Esophagus squamous epithelium (tissue), 5 donors: ENCODE measurements at regions not wholly inside any gene's neighbourhood (a gene's known extent, or its start where the extent isn't known, plus 50 kb on each side); places are given as distances from the start of the nearest gene placed in this dataset.

Experiments
- DNase-seq: peaks from one replicate; lab custom pipeline; 2025; lab: John Stamatoyannopoulos, UW
- H3K27ac ChIP-seq, 4 donors: fragments of 200-600 bp; sonication (generic); one replicate each; pipeline ENCODE4 v1.5.1; 2016 to 2019; ENCODE audit warnings: mild to moderate bottlenecking in 1 of 4
- H3K27me3 ChIP-seq, 4 donors: fragments of 200-600 bp; sonication (generic); 1 replicate in 3 of 4; 2 replicates in 1 of 4; pipeline versions ENCODE4 v1.5.1 to v1.6.0; 2017 to 2021; ENCODE audit warnings: antibody characterized with exemption in 1 of 4
- H3K36me3 ChIP-seq, 3 donors: fragments of 200-600 bp; sonication (generic); one replicate each; pipeline ENCODE4 v1.5.1; 2016 to 2019
- H3K4me1 ChIP-seq, 3 donors: fragments of 200-600 bp; sonication (generic); one replicate each; pipeline ENCODE4 v1.5.1; 2017 to 2019
- H3K4me3 ChIP-seq, 4 donors: fragments of 200-600 bp; sonication (generic); 1 replicate in 3 of 4; 2 replicates in 1 of 4; pipeline ENCODE4 v1.5.1; 2016 to 2019; ENCODE audit warnings: mild to moderate bottlenecking in 2 of 4, moderate library complexity in 1 of 4
- H3K9me3 ChIP-seq, 3 donors: fragments of 200-600 bp; sonication (generic); one replicate each; pipeline ENCODE4 v1.5.1; 2016 to 2019
- CTCF ChIP-seq, 6 experiments: fragments of 450-650 bp in 4 of 6; fragments of 200-600 bp in 2 of 6; sonication (generic) in 2 of 6; IDR thresholded peaks; one replicate each; pipeline ENCODE4 v1.5.1; 2016 to 2019; ENCODE audit warnings: antibody characterized with exemption in 6 of 6, mild to moderate bottlenecking in 4 of 6, moderate library complexity in 4 of 6
- POLR2A ChIP-seq, 4 donors: fragments of 450-650 bp; IDR thresholded peaks; one replicate each; pipeline ENCODE4 v1.6.1; 2017; ENCODE audit warnings: antibody characterized with exemption in 4 of 4, mild to moderate bottlenecking in 4 of 4, moderate library complexity in 3 of 4
- WGBS, 2 donors: methylation state at CpG; one replicate each; pipeline ENCODE4 v1.1.5; 2018; 5-methylcytosine and 5-hydroxymethylcytosine counted together
- intact Hi-C: fragments of 100-400 bp; cut with DNase I; formaldehyde crosslinking; loops from one replicate; pipeline ENCODE4 v1.15.0; 2022
- donor health status: DM: yes; HTN: yes; CAD: no.

- H3K27me3 ChIP-seq = no peaks in the 10 kb centered on the region
- no peak overlapping the region for H3K4me3 ChIP-seq
- H3K36me3 ChIP-seq = no peaks in the 10 kb centered on the region
- no peak for DNase-seq
- H3K27ac ChIP-seq = no peak overlapping the region
- no peak for TF ChIP-seq POLR2A (IDR thresholded peaks at IDR 0.05)
- no peak for TF ChIP-seq CTCF (IDR thresholded peaks at IDR 0.05)
- H3K4me1 ChIP-seq = no peaks in the 10 kb centered on the region
- 76 to 92% methylated on average over 2 of the region's 2 CpGs for WGBS, 2 donors
- intact Hi-C loops = no loop called here
- H3K9me3 ChIP-seq = no peaks in the 10 kb centered on the region
These were observed 80.5 kb upstream of the AFF3 start for GRCh38 chr2:100222844-100223243.

GRCh38 chr2:100218552-100218951 is 76.2 kb upstream of the AFF3 start:
- 78 to 91% methylated on average over 3 of the region's 3 CpGs for WGBS, 2 donors
- no peak overlapping the region for H3K4me3 ChIP-seq
- H3K27ac ChIP-seq = no peak overlapping the region
- peaks cover 5 to 14% (median 11%) of the 10 kb centered on the region in 3 donors for H3K4me1 ChIP-seq
- no peaks in the 10 kb centered on the region for H3K36me3 ChIP-seq
- intact Hi-C loops = no loop called here
- DNase-seq = no peak
- H3K9me3 ChIP-seq = no peaks in the 10 kb centered on the region
- TF ChIP-seq POLR2A (IDR thresholded peaks at IDR 0.05) (no peak), CTCF (IDR thresholded peaks at IDR 0.05) (no peak)
- no peaks in the 10 kb centered on the region for H3K27me3 ChIP-seq

GRCh38 chr2:100217323-100217722 is 74.9 kb upstream of the AFF3 start:
- Histone ChIP-seq H3K27me3 (no peaks in the 10 kb centered on the region), H3K36me3 (no peaks in the 10 kb centered on the region), H3K4me3 (no peak overlapping the region), H3K27ac (no peak overlapping the region), H3K9me3 (no peaks in the 10 kb centered on the region), H3K4me1 (peaks cover 9 to 19% (median 18%) of the 10 kb centered on the region in 3 donors)
- intact Hi-C loops = no loop called here
- DNase-seq = no peak
- WGBS, 2 donors = 100% methylated on average over 2 to 3 of the region's 6 CpGs
- TF ChIP-seq CTCF (IDR thresholded peaks at IDR 0.05) (no peak), POLR2A (IDR thresholded peaks at IDR 0.05) (no peak)

GRCh38 chr2:100216015-100216414 is 73.6 kb upstream of the AFF3 start:
- 40 to 65% methylated on average over 1 to 5 of the region's 5 CpGs for WGBS, 2 donors
- peak overlapping the region in 3 of 4 donors; percentile 18 to 81 (median 64) for H3K27ac ChIP-seq
- intact Hi-C loops = no loop called here
- DNase-seq = no peak
- H3K4me1 ChIP-seq = peaks cover 9 to 19% (median 18%) of the 10 kb centered on the region in 3 donors
- H3K36me3 ChIP-seq = no peaks in the 10 kb centered on the region
- no peak overlapping the region for H3K4me3 ChIP-seq
- no peaks in the 10 kb centered on the region for H3K27me3 ChIP-seq
- no peaks in the 10 kb centered on the region for H3K9me3 ChIP-seq
- TF ChIP-seq CTCF (IDR thresholded peaks at IDR 0.05) = no peak
- TF ChIP-seq POLR2A (IDR thresholded peaks at IDR 0.05) = no peak

- no peak for TF ChIP-seq CTCF (IDR thresholded peaks at IDR 0.05)
- no peak for TF ChIP-seq POLR2A (IDR thresholded peaks at IDR 0.05)
- no peak for DNase-seq
- Histone ChIP-seq H3K4me3 (no peak overlapping the region), H3K4me1 (peaks cover 9 to 19% (median 18%) of the 10 kb centered on the region in 3 donors), H3K36me3 (no peaks in the 10 kb centered on the region), H3K27me3 (no peaks in the 10 kb centered on the region), H3K27ac (peak overlapping the region in 3 of 4 donors; percentile 18 to 81 (median 64)), H3K9me3 (no peaks in the 10 kb centered on the region)
- WGBS, 2 donors = 77 to 89% methylated on average over 5 to 6 of the region's 6 CpGs
- intact Hi-C loops = no loop called here
These were observed 73.0 kb upstream of the AFF3 start for GRCh38 chr2:100215371-100215770.
